ENCODE measurements at regions not wholly inside any gene's neighbourhood (a gene's known extent, or its start where the extent isn't known, plus 50 kb on each side); places are given as distances from the start of the nearest gene placed in this dataset.
"Not testable (repeated sequence)": the region's sequence is repeated elsewhere in the genome, so short reads cannot be mapped to it uniquely, and the experiment has no call there.

GRCh38 chrX:65331371-65331770, 203.2 kb downstream of the LAS1L start:
- FAIRE-seq (no peak), DNase-seq (ENCODE audit: low spot score in 2 of 2) (no peak)

DNA sequence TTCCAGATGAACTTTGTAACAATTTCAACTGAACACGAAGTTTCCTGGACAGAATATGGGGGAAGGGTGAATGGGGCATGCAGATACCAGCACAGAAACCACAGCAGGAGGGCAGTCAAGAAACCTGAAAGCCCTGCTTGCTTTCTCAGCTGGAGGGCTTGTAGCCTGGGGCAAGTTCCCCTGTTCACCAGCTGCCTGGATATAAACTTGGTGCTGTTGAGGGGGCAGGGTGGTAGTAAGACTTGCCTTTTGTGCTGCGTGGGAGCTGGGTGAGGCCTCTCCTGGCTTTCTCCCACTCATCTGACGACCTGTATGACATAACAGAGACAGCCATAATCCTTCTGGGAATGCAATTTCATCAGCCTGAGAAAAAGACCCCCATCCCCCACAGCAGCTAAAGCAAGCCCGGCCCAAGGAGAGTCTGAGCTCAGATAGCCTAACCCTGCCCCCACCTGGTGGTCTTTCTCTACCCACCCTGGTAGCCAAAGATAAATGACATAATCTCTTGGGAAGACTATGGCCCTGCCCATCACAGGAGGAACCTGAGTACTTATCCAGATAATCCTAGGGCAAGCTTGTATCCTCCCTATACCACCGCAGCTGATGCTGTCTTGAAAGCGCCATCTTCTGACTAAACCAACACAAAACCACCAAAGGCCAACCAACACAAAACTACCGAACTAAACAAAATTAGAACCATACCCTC, 234.3 kb downstream of the LAS1L start:
- FAIRE-seq (no peak), DNase-seq (ENCODE audit: low spot score in 2 of 2) (no peak)

GRCh38 chrX:65282905-65283304, 251.7 kb downstream of the LAS1L start:
- not testable (repeated sequence) for FAIRE-seq; DNase-seq (ENCODE audit: low spot score in 2 of 2)

DNA sequence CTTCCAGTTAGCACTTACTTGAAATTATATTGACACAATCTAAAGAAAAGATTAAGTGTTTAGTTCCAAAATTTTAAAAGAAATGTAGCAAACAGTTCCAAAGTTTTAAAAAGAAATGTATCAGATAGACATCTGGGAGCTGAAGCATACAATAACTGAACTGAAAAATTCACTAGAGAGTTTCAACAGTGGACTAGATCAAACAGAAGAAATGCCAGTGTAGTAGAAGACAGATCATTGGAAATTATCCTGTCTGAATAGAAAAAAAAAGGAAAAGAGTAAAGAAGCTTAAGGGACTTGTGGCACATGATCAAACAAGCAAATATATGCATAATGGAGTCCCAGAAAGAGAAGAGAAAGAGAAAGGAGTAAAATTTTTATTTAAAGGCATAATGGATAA, 261.4 kb downstream of the LAS1L start:
- FAIRE-seq (no peak), DNase-seq (ENCODE audit: low spot score in 2 of 2) (no peak)

DNA sequence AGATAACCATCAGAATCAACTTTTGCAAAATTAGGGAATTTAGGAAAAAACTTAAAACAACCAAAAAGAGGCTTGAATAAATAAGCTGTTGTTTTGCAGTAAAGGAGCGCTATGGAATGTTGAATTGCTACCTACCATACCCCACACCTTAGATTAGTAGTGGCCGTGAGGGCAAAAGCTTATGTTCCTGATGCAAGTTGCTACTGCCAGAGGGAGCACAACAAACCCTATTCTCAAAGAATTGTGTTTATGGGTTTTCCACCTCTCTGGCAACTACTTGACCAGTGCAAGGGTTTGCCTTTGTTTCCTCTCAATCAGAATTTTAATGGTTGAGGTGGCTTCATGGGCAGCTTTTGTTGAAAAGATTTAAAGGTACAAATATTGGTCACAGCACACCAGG, 268.1 kb downstream of the LAS1L start:
- DNase-seq (ENCODE audit: low spot score in 2 of 2) (no peak), FAIRE-seq (no peak)

- no peak for FAIRE-seq
Observed at GRCh38 chrX:65253817-65254216, 277.6 kb upstream of the ZC4H2 start.

GRCh38 chrX:65241059-65241721, 264.9 kb upstream of the ZC4H2 start:
- no peak for FAIRE-seq
- no peak for DNase-seq (ENCODE audit: low spot score in 2 of 2)

More at GRCh38 chrX:65253817-65254216, 277.6 kb upstream of the ZC4H2 start:
- no peak for DNase-seq (ENCODE audit: low spot score in 2 of 2)

DNA sequence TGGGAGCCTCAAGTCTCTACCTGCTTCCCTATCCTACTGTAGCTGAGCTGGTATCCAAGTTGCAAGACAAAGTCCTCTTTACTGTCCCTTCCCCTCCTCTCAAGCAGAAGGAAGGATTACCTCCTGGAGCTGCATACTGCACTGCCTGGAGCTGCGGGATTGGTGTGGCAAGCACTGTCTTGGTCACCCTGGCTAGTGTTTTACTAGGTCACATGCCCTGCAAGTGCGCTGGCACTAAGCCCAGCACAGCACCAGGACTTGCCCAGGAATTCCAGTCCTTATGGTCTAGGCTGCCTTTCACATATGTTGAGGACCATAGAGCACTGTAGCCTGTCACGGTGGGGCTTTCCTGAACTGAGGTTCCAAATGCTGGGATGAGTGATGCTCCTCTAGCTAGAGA, 227.3 kb upstream of the ZC4H2 start:
- no peak for FAIRE-seq
- DNase-seq (ENCODE audit: low spot score in 2 of 2) = no peak

- DNase-seq (ENCODE audit: low spot score in 2 of 2) (peak in 1 of 2 donors; percentile 13), FAIRE-seq (no peak)
Observed at GRCh38 chrX:65196758-65197360, 220.6 kb upstream of the ZC4H2 start.

GRCh38 chrX:65195621-65196020, 219.4 kb upstream of the ZC4H2 start:
- no peak for DNase-seq (ENCODE audit: low spot score in 2 of 2)
- FAIRE-seq = no peak

DNA sequence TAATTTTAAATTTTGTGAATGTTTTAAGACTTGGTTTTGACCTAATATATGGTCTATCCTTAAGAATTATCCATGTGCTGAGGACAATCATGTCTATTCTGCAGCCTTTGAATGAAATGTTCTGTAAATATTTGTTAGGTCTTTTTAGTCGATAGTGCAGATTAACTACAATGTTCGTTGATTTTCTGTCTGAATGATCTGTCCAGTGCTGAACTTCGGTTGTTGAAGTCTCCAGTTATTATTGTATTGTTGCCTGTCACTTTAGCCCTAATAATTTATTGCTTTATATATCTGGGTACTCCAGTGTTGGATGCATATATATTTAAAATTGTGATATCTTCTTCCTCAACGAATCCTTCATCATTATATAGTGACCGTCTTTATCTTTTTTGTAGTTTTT, 218.3 kb upstream of the ZC4H2 start:
- DNase-seq (ENCODE audit: low spot score in 2 of 2) (no peak), FAIRE-seq (no peak)

DNA sequence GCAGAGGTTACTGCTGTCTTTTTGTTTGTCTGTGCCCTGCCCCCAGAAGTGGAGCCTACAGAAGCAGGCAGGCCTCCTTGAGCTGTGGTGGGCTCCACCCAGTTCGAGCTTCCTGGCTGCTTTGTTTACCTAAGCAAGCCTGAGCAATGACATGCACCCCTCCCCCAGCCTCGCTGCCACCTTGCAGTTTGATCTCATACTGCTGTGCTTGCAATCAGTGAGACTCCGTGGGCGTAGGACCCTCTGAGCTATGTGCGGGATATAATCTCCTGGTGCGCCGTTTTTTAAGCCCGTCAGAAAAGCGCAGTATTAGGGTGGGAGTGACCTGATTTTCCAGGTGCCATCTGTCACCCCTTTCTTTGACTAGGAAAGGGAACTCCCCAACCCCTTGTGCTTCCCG, 187.1 kb upstream of the ZC4H2 start:
- not testable (repeated sequence) for DNase-seq (ENCODE audit: low spot score in 2 of 2); FAIRE-seq

DNA sequence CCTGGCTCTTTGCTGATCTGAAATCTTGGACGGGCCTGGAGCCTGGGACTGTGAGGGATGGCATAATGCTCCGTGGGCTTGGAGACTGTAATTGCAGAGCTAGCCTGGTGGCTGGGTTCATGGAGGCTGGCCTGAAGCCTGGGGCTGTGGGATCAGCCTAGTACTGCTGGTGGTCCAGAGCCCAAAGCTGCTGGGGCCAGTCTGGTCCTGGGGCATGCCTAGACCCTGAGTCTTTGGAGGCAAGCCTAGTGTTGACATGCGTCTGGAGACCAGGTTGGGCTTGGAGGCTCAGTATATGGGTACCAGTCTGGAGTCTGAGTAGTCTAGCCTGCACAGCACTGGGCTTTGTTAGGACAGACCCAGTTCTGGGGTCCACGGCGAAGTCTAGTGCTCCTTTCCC, 172.0 kb upstream of the ZC4H2 start:
- DNase-seq (ENCODE audit: low spot score in 2 of 2) (no peak), FAIRE-seq (no peak)

DNA sequence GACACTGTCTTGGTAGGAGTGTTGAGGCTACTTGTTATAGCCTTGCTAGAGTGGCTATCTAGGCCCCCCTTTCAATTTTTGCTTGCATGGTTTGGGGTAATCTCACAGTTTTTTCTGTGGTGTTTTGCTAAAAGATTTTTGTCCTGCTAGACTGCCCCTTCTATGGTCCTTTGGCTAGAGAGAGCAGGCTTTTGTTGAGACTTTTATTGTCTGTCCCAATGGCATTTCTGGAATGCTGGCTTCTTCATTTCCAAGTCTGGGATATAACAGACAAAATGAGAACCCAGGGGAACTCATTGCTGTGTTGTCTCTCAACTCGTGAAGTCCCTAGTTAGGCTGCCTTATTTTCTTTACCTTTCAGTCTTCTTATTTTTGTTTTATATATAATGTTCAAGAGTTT, 160.2 kb upstream of the ZC4H2 start:
- no peak for DNase-seq (ENCODE audit: low spot score in 2 of 2)
- FAIRE-seq = no peak

- no peak for DNase-seq (ENCODE audit: low spot score in 2 of 2)
- FAIRE-seq = no peak
Observed at GRCh38 chrX:65127842-65128241, 151.6 kb upstream of the ZC4H2 start.

- no peak for FAIRE-seq
Observed at GRCh38 chrX:65098851-65099250, 122.6 kb upstream of the ZC4H2 start.

GRCh38 chrX:65093658-65094057, 117.4 kb upstream of the ZC4H2 start:
- FAIRE-seq = no peak
- DNase-seq (ENCODE audit: low spot score in 2 of 2) = no peak

More at GRCh38 chrX:65098851-65099250, 122.6 kb upstream of the ZC4H2 start:
- DNase-seq (ENCODE audit: low spot score in 2 of 2) = no peak

GRCh38 chrX:65073233-65073632, 97.0 kb upstream of the ZC4H2 start:
- FAIRE-seq = no peak

DNA sequence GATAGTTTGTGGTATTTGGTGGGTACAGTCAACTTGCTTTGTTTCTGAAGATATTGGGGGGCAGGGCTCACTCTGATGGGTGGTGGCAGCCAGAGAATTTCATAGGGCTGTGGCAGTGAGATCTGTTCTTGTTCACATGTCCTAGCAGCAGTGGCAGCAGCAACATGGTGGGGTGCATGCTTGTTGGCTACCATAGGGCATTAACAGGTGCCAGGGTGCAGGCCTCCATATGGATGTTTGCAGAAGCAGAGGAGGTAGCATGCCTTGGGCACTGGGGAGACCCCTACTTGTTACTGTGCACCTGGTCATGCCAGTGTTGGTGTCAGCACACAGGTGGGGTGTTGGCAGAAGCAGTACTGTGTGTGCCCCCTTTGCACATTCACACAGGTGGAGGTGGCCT, 96.3 kb upstream of the ZC4H2 start:
- DNase-seq (ENCODE audit: low spot score in 2 of 2) = no peak
- no peak for FAIRE-seq

More at GRCh38 chrX:65073233-65073632, 97.0 kb upstream of the ZC4H2 start:
- DNase-seq (ENCODE audit: low spot score in 2 of 2) = no peak

DNA sequence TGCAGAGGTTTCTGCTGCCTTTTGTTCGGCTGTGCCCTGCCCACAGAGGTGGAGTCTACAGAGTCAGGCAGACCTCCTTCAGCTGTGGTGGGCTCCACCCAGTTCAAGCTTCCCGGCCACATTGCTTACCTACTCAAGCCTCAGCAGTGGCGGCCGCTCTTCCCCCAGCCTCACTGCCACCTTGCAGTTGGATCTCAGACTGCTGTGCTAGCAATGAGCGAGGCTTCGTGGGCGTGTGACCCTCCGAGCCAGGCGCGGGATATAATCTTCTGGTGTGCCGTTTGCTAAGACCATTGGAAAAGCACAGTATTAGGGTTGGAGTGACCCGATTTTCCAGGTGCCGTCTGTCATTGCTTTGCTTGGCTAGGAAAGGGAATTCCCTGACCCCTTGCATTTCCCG, 82.4 kb upstream of the ZC4H2 start:
- not testable (repeated sequence) for DNase-seq (ENCODE audit: low spot score in 2 of 2); FAIRE-seq

- FAIRE-seq = no peak
- no peak for DNase-seq (ENCODE audit: low spot score in 2 of 2)
Observed at GRCh38 chrX:65045001-65045400, 68.8 kb upstream of the ZC4H2 start.

DNA sequence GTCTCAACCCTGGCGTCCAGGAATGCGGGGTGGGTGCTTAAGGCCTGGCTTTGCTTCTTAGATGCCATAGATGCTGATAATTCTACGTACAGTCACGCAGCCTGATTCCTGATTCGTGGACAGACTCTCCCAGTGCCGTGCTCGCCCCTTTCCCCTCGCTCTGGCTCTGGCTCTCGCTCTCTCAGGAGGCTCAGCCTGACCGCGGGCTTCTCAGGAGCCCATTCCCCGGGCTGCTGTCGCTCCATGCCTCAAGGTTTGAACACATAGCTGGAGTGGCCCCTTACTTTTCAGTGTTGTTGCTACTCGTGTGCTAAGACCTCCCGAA, 59.2 kb upstream of the ZC4H2 start:
- peak; percentile 1 to 14 for DNase-seq (ENCODE audit: low spot score in 2 of 2)
- no peak for FAIRE-seq
